GM23338 (cell line): ENCODE measurements at regions not wholly inside any gene's neighbourhood (a gene's known extent, or its start where the extent isn't known, plus 50 kb on each side); places are given as distances from the start of the nearest gene placed in this dataset.

ENCODE experiments used
- CREB1 ChIP-seq: fragments of 250-450 bp; sonication (Bioruptor Pico); IDR thresholded peaks from 2 replicates; pipeline ENCODE4 v1.5.0; 2020; ENCODE audit warnings: low read depth, mild to moderate bottlenecking, moderate library complexity
- EZH2 ChIP-seq: fragments of 200-600 bp; sonication (generic); IDR thresholded peaks from one replicate; pipeline ENCODE4 v1.8.0; 2017; ENCODE audit warnings: antibody characterized with exemption, mild to moderate bottlenecking, low read depth; ENCODE audit not compliant: unreplicated experiment
- EZH2phosphoT487 ChIP-seq: fragments of 200-600 bp; sonication (generic); IDR thresholded peaks from one replicate; pipeline ENCODE4 v1.8.1; 2018; ENCODE audit warnings: antibody characterized with exemption; ENCODE audit not compliant: unreplicated experiment
- JUNB ChIP-seq: IDR thresholded peaks from one replicate; pipeline ENCODE4 v1.6.1; 2016; ENCODE audit warnings: antibody characterized with exemption; ENCODE audit not compliant: unreplicated experiment
- NANOG ChIP-seq: IDR thresholded peaks from 2 replicates; pipeline ENCODE4 v1.6.1; 2016; ENCODE audit warnings: antibody characterized with exemption, borderline replicate concordance
- POLR2AphosphoS5 ChIP-seq: IDR thresholded peaks from 2 replicates; pipeline ENCODE4 v1.6.1; 2016; ENCODE audit warnings: antibody characterized with exemption, low read depth
- STAT1 ChIP-seq: IDR thresholded peaks from one replicate; pipeline ENCODE4 v1.6.1; 2016; ENCODE audit warnings: antibody characterized with exemption; ENCODE audit not compliant: unreplicated experiment
- ZNF114 ChIP-seq: fragments of 250-450 bp; sonication (Bioruptor Pico); IDR thresholded peaks from 2 replicates; pipeline ENCODE4 v1.5.0; 2020; ENCODE audit warnings: mild to moderate bottlenecking, moderate library complexity
- ZNF331 ChIP-seq: fragments of 250-450 bp; sonication (Bioruptor Pico); IDR thresholded peaks from 2 replicates; pipeline ENCODE4 v1.5.0; 2020; ENCODE audit warnings: low read depth, mild to moderate bottlenecking, moderate library complexity
- TF ChIP-seq, protein P1 (sequence below): IDR thresholded peaks from one replicate; pipeline ENCODE4 v1.6.1; 2018; ENCODE audit warnings: antibody characterized with exemption; ENCODE audit not compliant: unreplicated experiment
- TF ChIP-seq, protein P2 (sequence below), 2 experiments: fragments of 200-600 bp in 1 of 2; sonication (generic) in 1 of 2; conservative IDR thresholded peaks; 2 replicates each; pipeline versions ENCODE4 v1.5.1 to v1.6.1; 2016 to 2017; ENCODE audit warnings: antibody characterized with exemption in 2 of 2, low read depth in 2 of 2, mild to moderate bottlenecking in 2 of 2, moderate library complexity in 1 of 2
- TF ChIP-seq, protein P3 (sequence below): fragments of 250-450 bp; sonication (Bioruptor Pico); IDR thresholded peaks from 2 replicates; pipeline ENCODE4 v1.5.0; 2020; ENCODE audit warnings: mild to moderate bottlenecking, moderate library complexity

DNA sequence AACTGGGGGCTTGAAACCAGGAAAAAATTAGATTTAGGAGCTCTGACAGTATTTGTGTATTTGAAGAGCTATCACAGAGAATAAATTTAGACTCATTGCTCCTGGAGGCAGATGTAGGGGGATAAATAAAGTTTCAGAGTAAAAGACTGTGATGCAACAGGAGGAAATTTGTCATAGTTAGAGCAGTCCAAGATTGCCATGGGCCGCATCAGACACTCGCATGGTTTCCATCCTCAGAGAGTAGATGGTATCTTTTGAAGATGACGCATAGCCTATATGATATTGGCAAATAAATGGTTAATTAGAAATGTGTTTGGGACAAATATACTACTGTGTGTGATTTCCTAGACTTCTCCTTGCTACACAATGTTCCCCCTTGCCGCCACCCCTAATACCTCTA, 170.5 kb downstream of the FTCDNL1 start:
- TF ChIP-seq, protein P1, sequence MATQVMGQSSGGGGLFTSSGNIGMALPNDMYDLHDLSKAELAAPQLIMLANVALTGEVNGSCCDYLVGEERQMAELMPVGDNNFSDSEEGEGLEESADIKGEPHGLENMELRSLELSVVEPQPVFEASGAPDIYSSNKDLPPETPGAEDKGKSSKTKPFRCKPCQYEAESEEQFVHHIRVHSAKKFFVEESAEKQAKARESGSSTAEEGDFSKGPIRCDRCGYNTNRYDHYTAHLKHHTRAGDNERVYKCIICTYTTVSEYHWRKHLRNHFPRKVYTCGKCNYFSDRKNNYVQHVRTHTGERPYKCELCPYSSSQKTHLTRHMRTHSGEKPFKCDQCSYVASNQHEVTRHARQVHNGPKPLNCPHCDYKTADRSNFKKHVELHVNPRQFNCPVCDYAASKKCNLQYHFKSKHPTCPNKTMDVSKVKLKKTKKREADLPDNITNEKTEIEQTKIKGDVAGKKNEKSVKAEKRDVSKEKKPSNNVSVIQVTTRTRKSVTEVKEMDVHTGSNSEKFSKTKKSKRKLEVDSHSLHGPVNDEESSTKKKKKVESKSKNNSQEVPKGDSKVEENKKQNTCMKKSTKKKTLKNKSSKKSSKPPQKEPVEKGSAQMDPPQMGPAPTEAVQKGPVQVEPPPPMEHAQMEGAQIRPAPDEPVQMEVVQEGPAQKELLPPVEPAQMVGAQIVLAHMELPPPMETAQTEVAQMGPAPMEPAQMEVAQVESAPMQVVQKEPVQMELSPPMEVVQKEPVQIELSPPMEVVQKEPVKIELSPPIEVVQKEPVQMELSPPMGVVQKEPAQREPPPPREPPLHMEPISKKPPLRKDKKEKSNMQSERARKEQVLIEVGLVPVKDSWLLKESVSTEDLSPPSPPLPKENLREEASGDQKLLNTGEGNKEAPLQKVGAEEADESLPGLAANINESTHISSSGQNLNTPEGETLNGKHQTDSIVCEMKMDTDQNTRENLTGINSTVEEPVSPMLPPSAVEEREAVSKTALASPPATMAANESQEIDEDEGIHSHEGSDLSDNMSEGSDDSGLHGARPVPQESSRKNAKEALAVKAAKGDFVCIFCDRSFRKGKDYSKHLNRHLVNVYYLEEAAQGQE: no peak
- TF ChIP-seq, protein P2, sequence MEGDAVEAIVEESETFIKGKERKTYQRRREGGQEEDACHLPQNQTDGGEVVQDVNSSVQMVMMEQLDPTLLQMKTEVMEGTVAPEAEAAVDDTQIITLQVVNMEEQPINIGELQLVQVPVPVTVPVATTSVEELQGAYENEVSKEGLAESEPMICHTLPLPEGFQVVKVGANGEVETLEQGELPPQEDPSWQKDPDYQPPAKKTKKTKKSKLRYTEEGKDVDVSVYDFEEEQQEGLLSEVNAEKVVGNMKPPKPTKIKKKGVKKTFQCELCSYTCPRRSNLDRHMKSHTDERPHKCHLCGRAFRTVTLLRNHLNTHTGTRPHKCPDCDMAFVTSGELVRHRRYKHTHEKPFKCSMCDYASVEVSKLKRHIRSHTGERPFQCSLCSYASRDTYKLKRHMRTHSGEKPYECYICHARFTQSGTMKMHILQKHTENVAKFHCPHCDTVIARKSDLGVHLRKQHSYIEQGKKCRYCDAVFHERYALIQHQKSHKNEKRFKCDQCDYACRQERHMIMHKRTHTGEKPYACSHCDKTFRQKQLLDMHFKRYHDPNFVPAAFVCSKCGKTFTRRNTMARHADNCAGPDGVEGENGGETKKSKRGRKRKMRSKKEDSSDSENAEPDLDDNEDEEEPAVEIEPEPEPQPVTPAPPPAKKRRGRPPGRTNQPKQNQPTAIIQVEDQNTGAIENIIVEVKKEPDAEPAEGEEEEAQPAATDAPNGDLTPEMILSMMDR (conservative IDR thresholded peaks at IDR 0.05; ENCODE audit: low read depth in 2 of 2): no peak
- TF ChIP-seq ZNF331 (CRISPR knock-in tag): no peak
- TF ChIP-seq EZH2: no peak
- TF ChIP-seq POLR2AphosphoS5: no peak
- TF ChIP-seq EZH2phosphoT487: no peak
- TF ChIP-seq JUNB: no peak
- TF ChIP-seq, protein P3, sequence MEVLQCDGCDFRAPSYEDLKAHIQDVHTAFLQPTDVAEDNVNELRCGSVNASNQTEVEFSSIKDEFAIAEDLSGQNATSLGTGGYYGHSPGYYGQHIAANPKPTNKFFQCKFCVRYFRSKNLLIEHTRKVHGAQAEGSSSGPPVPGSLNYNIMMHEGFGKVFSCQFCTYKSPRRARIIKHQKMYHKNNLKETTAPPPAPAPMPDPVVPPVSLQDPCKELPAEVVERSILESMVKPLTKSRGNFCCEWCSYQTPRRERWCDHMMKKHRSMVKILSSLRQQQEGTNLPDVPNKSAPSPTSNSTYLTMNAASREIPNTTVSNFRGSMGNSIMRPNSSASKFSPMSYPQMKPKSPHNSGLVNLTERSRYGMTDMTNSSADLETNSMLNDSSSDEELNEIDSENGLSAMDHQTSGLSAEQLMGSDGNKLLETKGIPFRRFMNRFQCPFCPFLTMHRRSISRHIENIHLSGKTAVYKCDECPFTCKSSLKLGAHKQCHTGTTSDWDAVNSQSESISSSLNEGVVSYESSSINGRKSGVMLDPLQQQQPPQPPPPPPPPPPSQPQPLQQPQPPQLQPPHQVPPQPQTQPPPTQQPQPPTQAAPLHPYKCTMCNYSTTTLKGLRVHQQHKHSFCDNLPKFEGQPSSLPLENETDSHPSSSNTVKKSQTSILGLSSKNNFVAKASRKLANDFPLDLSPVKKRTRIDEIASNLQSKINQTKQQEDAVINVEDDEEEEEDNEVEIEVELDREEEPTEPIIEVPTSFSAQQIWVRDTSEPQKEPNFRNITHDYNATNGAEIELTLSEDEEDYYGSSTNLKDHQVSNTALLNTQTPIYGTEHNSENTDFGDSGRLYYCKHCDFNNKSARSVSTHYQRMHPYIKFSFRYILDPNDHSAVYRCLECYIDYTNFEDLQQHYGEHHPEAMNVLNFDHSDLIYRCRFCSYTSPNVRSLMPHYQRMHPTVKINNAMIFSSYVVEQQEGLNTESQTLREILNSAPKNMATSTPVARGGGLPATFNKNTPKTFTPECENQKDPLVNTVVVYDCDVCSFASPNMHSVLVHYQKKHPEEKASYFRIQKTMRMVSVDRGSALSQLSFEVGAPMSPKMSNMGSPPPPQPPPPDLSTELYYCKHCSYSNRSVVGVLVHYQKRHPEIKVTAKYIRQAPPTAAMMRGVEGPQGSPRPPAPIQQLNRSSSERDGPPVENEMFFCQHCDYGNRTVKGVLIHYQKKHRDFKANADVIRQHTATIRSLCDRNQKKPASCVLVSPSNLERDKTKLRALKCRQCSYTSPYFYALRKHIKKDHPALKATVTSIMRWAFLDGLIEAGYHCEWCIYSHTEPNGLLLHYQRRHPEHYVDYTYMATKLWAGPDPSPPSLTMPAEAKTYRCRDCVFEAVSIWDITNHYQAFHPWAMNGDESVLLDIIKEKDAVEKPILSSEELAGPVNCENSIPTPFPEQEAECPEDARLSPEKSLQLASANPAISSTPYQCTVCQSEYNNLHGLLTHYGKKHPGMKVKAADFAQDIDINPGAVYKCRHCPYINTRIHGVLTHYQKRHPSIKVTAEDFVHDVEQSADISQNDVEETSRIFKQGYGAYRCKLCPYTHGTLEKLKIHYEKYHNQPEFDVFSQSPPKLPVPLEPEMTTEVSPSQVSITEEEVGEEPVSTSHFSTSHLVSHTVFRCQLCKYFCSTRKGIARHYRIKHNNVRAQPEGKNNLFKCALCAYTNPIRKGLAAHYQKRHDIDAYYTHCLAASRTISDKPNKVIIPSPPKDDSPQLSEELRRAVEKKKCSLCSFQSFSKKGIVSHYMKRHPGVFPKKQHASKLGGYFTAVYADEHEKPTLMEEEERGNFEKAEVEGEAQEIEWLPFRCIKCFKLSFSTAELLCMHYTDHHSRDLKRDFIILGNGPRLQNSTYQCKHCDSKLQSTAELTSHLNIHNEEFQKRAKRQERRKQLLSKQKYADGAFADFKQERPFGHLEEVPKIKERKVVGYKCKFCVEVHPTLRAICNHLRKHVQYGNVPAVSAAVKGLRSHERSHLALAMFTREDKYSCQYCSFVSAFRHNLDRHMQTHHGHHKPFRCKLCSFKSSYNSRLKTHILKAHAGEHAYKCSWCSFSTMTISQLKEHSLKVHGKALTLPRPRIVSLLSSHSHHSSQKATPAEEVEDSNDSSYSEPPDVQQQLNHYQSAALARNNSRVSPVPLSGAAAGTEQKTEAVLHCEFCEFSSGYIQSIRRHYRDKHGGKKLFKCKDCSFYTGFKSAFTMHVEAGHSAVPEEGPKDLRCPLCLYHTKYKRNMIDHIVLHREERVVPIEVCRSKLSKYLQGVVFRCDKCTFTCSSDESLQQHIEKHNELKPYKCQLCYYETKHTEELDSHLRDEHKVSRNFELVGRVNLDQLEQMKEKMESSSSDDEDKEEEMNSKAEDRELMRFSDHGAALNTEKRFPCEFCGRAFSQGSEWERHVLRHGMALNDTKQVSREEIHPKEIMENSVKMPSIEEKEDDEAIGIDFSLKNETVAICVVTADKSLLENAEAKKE: no peak
- no peak for TF ChIP-seq NANOG
- TF ChIP-seq CREB1 (CRISPR knock-in tag): no peak
- TF ChIP-seq STAT1: no peak
- no peak for TF ChIP-seq ZNF114
